GM21360 (cell line): ENCODE measurements at regions not wholly inside any gene's neighbourhood (a gene's known extent, or its start where the extent isn't known, plus 50 kb on each side); places are given as distances from the start of the nearest gene placed in this dataset.
"Not testable (repeated sequence)": the region's sequence is repeated elsewhere in the genome, so short reads cannot be mapped to it uniquely, and the experiment has no call there.

Experiments
- ATAC-seq: cut with Tn5 transposase; IDR thresholded peaks from one replicate; pipeline ENCODE4 v1.9.1; 2021; ENCODE audit warnings: mild to moderate bottlenecking, moderate library complexity; ENCODE audit not compliant: unreplicated experiment

- no peak for ATAC-seq
These were observed 155.0 kb upstream of the FBXL7 start for GRCh38 chr5:15344954-15345353.

GRCh38 chr5:15338546-15338945 is 161.4 kb upstream of the FBXL7 start:
- ATAC-seq: no peak

DNA sequence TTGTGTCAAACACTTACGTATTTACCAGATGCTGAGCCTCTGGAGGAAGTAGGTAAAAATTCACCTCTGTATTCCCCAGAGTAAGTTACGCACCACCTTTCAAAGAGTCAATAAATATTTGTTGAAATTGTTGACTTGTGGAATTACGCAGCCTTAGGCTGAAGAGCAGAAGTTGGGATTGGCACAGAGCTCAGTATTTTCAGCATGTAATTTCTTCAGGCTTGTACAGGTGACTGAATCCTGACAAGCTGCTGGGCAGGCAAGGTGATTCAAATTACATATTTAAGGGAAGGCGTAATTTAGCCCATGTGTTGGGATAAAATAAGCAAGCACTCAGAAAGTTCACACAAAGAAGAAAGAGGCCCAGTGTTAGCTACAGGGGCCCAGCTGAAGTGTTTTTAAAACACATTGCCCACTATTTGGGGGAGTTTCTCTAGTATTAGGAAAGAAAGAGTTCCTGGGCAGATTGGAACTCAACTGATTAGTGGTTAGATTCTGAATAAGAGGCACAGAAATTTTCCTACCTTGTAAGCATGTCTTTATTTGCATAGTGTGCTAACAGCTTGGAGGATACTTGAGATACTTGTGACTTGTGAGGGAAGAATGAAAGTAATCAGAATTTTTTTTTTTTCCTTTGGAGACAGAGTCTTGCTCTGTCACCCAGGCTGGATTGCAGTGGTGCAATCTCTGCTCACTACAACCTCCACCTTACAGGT is 165.3 kb upstream of the FBXL7 start:
- ATAC-seq: no peak

DNA sequence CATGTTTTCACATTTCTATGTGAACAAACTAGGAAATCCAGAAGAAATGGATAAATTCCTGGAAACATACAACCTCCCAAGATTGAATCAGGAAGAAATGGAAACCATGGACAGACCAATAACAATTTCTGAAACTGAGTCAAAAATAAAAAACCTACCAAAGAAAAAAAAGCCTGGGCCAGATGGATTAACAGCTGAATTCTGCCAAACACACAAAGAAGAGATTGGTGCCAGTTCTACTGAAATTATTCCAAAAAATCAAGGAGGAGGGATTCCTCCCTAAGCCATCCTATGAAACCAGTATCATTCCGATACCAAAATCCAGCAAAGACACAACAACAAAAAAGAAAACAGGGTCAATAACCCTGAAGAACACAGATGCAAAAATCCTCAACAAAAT is 166.9 kb upstream of the FBXL7 start:
- ATAC-seq: no peak

GRCh38 chr5:15326932-15327331 is 173.0 kb upstream of the FBXL7 start:
- ATAC-seq: no peak

GRCh38 chr5:15326471-15326870 is 173.5 kb upstream of the FBXL7 start:
- no peak for ATAC-seq

DNA sequence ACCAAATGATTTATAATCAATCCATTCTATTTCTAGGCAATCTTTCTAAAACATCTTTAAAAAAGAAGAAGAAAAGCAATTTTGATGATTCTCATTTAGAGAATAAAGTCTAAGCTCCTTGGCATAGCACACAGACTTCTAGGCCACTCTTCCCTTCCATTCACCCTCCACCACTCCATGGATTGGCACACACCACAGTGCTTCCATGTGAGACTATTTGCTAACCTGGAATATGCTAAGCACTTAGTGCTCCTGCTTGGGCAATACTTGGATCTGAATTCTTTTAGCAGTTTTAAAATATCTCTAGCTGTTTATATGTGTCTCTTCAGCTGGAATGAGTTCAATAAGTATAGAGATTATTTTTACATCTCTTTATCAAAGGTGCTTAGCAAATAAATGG is 177.6 kb upstream of the FBXL7 start:
- ATAC-seq: no peak

GRCh38 chr5:15321776-15322175 is 178.2 kb upstream of the FBXL7 start:
- ATAC-seq: no peak

DNA sequence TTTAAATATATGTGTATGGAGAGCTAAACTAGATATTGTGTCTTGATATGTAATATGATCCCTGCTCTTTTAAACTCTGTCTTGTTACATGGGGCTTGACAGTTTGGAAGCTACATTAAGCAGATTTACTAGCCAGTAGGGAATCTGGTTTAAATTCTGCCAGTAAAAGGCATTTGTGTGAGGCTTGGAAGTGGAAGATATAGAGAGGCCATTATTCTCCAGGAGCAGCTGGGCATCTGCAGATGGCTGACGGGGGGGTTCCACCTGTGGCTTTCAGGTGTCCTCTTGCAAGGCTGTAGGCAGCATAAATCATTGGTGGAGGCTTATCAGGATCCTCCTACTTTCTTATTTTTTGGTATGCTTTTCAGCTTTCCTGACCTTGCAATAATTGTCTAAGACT is 179.1 kb upstream of the FBXL7 start:
- no peak for ATAC-seq

DNA sequence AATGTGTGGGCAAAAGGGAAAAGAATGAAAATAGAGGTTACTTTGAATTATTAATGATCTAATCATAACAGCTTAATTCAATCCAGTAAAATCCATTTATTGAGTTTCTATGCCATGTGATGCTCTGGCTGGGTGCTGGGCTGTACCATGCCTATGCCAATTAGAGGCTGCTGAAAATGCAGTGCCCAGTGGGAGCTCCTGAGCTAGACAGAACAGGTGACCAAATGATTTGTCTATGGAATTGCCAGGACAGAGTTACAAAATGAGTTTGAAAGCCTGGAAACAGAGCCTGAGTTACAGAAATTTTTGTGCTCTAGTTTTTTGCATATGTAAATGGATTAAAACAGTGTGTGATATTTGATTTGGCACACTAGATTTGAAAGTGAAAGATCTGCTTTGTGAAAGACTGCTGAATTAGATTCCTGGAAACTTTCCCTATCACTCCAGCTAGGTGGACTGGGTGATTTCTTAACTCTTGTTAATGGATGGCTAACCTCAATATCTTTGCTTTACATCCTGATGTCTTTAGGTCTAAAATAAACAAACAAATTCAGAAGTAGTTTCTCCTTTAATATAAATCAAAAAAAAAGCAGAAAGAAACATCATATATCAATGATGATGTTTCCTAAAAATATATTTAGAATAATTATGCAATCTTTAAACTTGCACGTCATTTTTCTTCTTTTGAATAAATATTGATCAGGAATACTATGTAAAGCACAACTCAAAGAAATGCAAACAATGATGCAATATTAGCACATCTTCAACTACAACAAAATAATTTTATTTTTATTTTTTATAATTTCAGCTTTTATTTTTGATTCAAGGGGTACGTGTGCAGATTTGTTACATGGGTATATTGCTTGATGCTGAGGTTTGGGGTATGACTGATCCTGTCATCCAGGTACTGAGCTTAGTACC is 194.8 kb upstream of the FBXL7 start:
- no peak for ATAC-seq

- no peak for ATAC-seq
These were observed 195.8 kb upstream of the FBXL7 start for GRCh38 chr5:15304066-15304731.

DNA sequence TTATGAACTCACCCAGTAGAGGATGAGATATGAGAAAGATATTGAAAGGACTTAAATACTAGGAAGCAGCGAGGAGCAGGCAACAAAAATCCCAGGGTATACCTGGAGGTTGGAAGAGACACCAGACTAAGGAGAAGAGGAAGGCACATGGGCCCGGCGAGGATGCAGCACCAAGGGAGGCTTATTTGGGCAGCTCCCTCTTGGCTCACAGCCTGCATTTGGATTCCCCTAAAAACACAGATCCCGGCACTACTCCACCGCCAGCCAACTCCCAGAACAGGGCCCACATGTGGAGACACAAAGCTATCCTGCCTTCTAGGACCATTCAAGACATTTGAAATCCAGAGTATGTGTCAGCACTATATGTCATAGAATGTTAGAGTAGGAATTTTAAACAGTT is 199.8 kb upstream of the FBXL7 start:
- no peak for ATAC-seq

DNA sequence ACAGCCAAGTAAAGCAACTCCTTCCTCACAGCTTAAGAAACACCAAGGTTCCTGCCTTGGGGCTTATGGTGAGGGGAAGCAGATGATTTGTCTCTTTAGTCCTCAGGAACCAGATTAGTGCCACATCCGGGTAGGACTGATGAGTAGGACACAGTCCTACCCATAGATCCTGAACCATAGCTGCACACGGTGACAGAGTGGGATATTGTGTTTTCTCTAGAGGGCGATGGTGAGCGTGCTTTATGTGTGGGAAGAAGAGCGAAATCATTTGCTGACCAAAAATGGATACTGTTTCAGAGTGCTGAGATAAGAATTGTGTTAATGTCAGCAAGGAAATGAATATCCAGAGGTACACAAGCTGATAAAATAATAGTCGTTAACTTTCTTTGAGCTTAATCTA is 209.0 kb upstream of the FBXL7 start:
- ATAC-seq: no peak

GRCh38 chr5:15286650-15287049 is 213.3 kb upstream of the FBXL7 start:
- ATAC-seq: no peak

- no peak for ATAC-seq
These were observed 213.9 kb upstream of the FBXL7 start for GRCh38 chr5:15285901-15286583.

- no peak for ATAC-seq
These were observed 215.3 kb upstream of the FBXL7 start for GRCh38 chr5:15284706-15285105.

DNA sequence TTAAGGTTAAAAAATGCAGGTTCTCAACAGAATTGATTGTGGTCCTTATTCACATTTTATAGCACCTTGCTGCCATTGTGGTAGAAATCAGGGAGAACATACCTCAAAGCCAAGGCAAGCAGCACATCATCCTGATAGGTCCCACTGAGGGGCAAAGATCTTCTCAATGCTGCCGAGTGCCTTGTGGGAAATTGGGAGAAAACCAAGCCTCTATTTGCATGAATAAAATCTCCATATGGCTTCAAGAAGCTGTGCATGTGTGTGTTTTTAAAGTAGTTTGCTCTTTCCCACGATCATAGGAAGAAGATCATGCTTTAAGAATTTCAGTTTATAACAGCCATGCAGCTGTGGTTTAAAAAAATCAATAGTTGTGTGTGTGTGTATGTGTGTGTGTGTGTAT is 216.9 kb upstream of the FBXL7 start:
- no peak for ATAC-seq

DNA sequence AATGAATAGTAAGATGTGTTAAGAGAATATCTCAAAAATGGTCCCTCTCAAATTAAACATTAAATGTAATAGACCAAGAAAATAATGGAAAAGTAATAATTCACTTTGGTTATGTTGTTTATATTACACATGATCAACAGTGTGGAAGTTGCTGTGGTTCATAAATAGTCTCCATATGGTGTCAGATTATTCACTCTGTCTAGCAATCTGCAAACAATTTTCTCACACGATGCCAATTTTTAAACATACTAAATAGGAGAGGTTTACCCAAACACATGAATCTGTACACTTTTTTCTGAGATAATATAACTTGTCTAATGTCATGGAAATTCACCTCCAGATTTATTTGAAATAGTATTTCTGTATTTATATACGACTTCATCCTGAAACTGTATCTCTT is 217.4 kb upstream of the FBXL7 start:
- no peak for ATAC-seq

GRCh38 chr5:15271596-15271995 is 228.4 kb upstream of the FBXL7 start:
- not testable (repeated sequence) for ATAC-seq

GRCh38 chr5:15267966-15268365 is 232.0 kb upstream of the FBXL7 start:
- no peak for ATAC-seq

GRCh38 chr5:15266841-15267240 is 233.1 kb upstream of the FBXL7 start:
- ATAC-seq: no peak
